Testis (tissue), 2 donors: ENCODE measurements at regions not wholly inside any gene's neighbourhood (a gene's known extent, or its start where the extent isn't known, plus 50 kb on each side); places are given as distances from the start of the nearest gene placed in this dataset.

Experiments used
- CTCF ChIP-seq, 3 experiments: fragments of 450-650 bp in 2 of 3; fragments of 200-600 bp in 1 of 3; sonication (generic) in 1 of 3; IDR thresholded peaks; one replicate each; pipeline ENCODE4 v1.5.1; 2016 to 2019; ENCODE audit warnings: antibody characterized with exemption in 3 of 3, mild to moderate bottlenecking in 2 of 3, moderate library complexity in 1 of 3
- POLR2A ChIP-seq: fragments of 450-650 bp; IDR thresholded peaks from one replicate; pipeline ENCODE4 v1.6.1; 2017; ENCODE audit warnings: antibody characterized with exemption, mild to moderate bottlenecking, moderate library complexity

- TF ChIP-seq CTCF (IDR thresholded peaks at IDR 0.05) (no peak), POLR2A (no peak)
Observed at GRCh38 chr5:118069452-118069851, 918.9 kb downstream of the DTWD2 start.
